ENCODE measurements at regions not wholly inside any gene's neighbourhood (a gene's known extent, or its start where the extent isn't known, plus 50 kb on each side); places are given as distances from the start of the nearest gene placed in this dataset.

- TF ChIP-seq CTCF (conservative IDR thresholded peaks at IDR 0.05 in 1 of 2, IDR thresholded peaks at IDR 0.05 in 1 of 2; ENCODE audit: extremely low read depth in 1 of 2, insufficient read depth in 1 of 2, low read depth in 1 of 2, low read length in 2 of 2): no peak
- no peak for TF ChIP-seq EZH2 (IDR thresholded peaks at IDR 0.05; ENCODE audit: borderline replicate concordance, low read length)
Observed at GRCh38 chr16:48052731-48053417, 102.9 kb downstream of the ABCC12 start.

Data from mammary epithelial cell (primary cell).